Erythroblast (primary cell): ENCODE measurements at regions not wholly inside any gene's neighbourhood (a gene's known extent, or its start where the extent isn't known, plus 50 kb on each side); places are given as distances from the start of the nearest gene placed in this dataset.

Source experiments
- GATA1 ChIP-seq: IDR thresholded peaks from 2 replicates; pipeline ENCODE4 v1.6.1; 2011; ENCODE audit warnings: low read depth, mild to moderate bottlenecking, control low read depth, low read length, moderate library complexity
- POLR2A ChIP-seq: IDR thresholded peaks from 2 replicates; pipeline ENCODE4 v1.6.1; 2011; ENCODE audit warnings: mild to moderate bottlenecking, low read length

DNA sequence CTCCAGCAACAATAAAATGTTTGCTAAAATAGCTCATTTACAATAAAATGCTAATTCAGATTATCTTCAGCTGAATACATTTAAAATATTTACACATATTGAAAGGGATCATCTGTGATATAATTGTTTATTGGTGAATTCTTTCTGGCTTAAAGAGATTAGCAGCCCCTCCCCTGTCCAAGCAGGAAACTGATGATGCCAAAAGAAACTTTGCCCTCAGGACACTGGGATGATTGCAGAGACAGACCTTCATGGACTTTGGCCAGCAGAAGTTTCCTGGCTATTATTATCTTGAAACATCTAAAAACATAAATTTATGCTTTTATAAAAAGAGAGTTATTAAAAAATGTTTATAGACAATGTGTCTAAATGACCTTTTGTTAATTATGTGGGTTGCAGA lies 764.9 kb upstream of the MBL2 start:
- TF ChIP-seq GATA1 (no peak), POLR2A (no peak)
